GM21825 (cell line): ENCODE measurements at regions not wholly inside any gene's neighbourhood (a gene's known extent, or its start where the extent isn't known, plus 50 kb on each side); places are given as distances from the start of the nearest gene placed in this dataset.

Source experiments
- ATAC-seq: cut with Tn5 transposase; IDR thresholded peaks from one replicate; pipeline ENCODE4 v1.9.1; 2021; ENCODE audit warnings: mild to moderate bottlenecking, moderate library complexity; ENCODE audit not compliant: unreplicated experiment

GRCh38 chr10:128879030-128879429, 588.0 kb upstream of the MGMT start:
- ATAC-seq = no peak

- ATAC-seq = no peak
These were observed 587.5 kb upstream of the MGMT start for GRCh38 chr10:128879441-128880140.

- no peak for ATAC-seq
These were observed 586.8 kb upstream of the MGMT start for GRCh38 chr10:128880159-128880725.

GRCh38 chr10:128881086-128881485, 586.0 kb upstream of the MGMT start:
- no peak for ATAC-seq

GRCh38 chr10:128883231-128884032, 583.6 kb upstream of the MGMT start:
- ATAC-seq = no peak

GRCh38 chr10:128884033-128884425, 583.0 kb upstream of the MGMT start:
- ATAC-seq = no peak

GRCh38 chr10:128884496-128885072, 582.5 kb upstream of the MGMT start:
- no peak for ATAC-seq

- ATAC-seq = no peak
These were observed 581.2 kb upstream of the MGMT start for GRCh38 chr10:128885573-128886555.

GRCh38 chr10:128887856-128888255, 579.2 kb upstream of the MGMT start:
- ATAC-seq = no peak

GRCh38 chr10:128892005-128892404, 575.0 kb upstream of the MGMT start:
- no peak for ATAC-seq

- no peak for ATAC-seq
These were observed 572.4 kb upstream of the MGMT start for GRCh38 chr10:128894641-128895040.

- no peak for ATAC-seq
These were observed 571.6 kb upstream of the MGMT start for GRCh38 chr10:128895473-128895872.

GRCh38 chr10:128896116-128896795, 570.8 kb upstream of the MGMT start:
- no peak for ATAC-seq

- ATAC-seq = no peak
These were observed 570.1 kb upstream of the MGMT start for GRCh38 chr10:128896963-128897362.

GRCh38 chr10:128897401-128898129, 569.5 kb upstream of the MGMT start:
- ATAC-seq = no peak

- no peak for ATAC-seq
These were observed 568.7 kb upstream of the MGMT start for GRCh38 chr10:128898133-128898915.

GRCh38 chr10:128898916-128899195, 568.2 kb upstream of the MGMT start:
- no peak for ATAC-seq

- no peak for ATAC-seq
These were observed 566.6 kb upstream of the MGMT start for GRCh38 chr10:128900456-128900855.

GRCh38 chr10:128901236-128901635, 565.8 kb upstream of the MGMT start:
- ATAC-seq = no peak
